ENCODE measurements at regions not wholly inside any gene's neighbourhood (a gene's known extent, or its start where the extent isn't known, plus 50 kb on each side); places are given as distances from the start of the nearest gene placed in this dataset.
"Not testable (repeated sequence)": the region's sequence is repeated elsewhere in the genome, so short reads cannot be mapped to it uniquely, and the experiment has no call there.

- DNase-seq, result no peak
These were observed 748.2 kb upstream of the SLITRK1 start for GRCh38 chr13:84630476-84630875.

DNA sequence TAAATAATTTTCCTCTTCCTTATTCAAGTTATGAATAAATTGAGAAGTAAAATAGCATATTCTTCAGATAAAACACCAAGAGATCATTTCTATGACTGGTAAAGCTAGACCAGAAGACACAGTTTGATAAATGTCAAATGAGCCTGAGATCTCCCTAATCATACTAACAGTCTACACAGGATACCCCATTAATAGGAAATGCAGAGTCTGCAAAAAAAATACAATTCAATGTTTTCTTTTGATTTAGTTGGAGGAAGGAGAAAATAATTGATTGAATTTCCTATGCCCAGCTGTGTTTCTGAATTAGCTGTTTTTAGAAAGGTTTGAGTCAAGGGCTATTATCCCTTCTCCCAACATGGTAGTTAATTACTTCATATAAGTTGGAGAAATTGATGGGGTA lies 734.6 kb upstream of the SLITRK1 start:
- no peak for DNase-seq

DNA sequence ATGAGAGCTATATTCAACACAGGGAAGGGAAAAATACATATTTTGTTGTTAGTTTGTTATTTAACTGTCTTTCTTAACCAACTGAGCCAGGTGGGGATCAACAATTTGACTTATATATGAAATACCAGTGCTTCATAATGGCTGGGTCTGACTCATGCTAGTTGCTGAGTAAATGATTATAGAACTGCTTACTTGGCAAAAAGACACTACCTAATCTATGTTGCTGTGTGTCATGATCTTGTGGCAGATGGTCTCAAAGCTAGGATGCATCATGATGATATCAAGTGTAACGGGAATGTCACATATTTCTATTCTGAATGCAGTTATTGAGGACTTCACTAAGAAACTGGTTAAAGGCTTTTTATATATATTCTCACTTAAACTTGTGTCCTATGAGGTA lies 727.4 kb upstream of the SLITRK1 start:
- DNase-seq, result peak; percentile 1

GRCh38 chr13:84607261-84608013 lies 725.2 kb upstream of the SLITRK1 start:
- DNase-seq, result peak; percentile 27

DNA sequence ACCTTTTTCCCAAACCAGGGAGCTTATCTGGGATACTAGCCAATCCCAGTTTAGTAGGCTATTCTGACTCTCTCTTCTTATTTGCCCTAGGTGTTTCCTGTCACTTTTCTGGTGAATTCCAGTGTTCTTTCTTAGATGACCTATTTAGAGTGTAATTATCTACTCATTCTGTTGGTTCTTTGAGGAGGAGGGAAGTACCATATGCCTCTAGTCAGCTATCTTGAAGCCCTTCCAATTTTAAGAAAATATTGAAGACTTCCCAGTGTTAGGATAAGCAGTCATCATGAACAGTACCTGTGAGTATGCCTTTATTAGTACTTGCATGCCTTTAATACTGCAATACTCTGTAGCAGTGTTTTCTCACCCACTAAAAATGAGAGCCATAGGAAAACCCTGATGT lies 724.3 kb upstream of the SLITRK1 start:
- no peak for DNase-seq

DNA sequence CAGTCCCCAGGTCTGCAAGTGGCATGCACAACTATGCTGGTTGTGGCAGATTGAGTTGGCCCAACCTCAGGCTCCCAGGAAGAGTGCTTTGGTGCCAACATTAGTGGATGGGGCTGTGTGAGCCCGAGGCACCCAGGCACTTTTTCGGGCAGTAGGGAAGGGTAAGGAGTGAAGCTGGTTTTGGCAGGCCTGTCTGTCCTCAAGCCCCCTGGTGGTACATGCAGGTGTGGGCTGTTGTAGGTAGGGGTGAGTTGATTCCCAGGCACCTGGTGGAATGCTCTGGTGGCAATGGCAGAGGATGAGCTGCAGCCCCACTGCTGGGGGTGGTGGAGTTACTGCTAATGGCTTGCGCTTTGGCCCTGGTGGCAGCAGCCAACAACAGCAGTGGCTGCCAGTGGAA lies 723.7 kb upstream of the SLITRK1 start:
- DNase-seq, result no peak

DNA sequence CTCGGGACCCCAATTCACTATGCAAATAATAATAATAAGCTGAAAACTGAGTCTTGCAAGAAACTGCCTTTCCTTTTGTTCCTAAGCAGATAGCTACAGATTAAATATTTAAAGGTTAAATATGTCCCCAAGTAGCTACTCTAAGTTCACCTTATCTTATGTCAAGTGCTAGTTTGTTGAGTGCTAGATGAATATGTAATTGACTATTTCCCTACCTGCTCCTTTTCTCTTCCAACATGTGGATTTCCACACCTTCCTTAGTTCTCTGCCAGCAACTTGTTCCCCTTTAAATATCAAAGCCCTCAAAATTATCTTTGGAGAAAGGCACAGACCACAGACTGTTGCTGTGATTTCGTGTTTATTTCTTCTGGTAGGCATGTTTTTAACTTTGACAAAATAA lies 709.2 kb upstream of the SLITRK1 start:
- no peak for DNase-seq

GRCh38 chr13:84590663-84591062 lies 708.4 kb upstream of the SLITRK1 start:
- DNase-seq, result no peak

GRCh38 chr13:84588023-84588422 lies 705.7 kb upstream of the SLITRK1 start:
- no peak for DNase-seq

- not testable (repeated sequence) for DNase-seq
These were observed 697.6 kb upstream of the SLITRK1 start for GRCh38 chr13:84579901-84580300.

GRCh38 chr13:84574851-84575250 lies 692.6 kb upstream of the SLITRK1 start:
- DNase-seq, result no peak

DNA sequence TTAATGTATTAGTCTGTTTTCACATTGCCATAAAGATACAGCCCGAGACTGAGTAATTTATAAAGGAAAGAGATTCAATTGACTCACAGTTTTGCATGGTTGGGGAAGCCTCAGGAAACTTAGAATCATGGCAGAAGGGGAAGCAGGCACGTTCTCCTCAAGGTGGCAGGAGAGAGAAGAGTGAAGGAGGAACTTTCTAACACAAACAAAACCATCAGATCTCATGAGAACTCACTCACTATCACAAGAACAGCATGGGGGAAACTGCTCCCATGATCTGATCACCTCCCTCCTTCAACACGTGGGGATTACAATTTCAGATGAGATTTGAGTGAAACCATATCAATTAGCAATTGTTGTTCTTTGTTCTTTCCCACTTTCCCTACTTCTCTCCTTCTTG lies 689.0 kb upstream of the SLITRK1 start:
- no peak for DNase-seq

- DNase-seq, result no peak
These were observed 688.6 kb upstream of the SLITRK1 start for GRCh38 chr13:84570831-84571230.

DNA sequence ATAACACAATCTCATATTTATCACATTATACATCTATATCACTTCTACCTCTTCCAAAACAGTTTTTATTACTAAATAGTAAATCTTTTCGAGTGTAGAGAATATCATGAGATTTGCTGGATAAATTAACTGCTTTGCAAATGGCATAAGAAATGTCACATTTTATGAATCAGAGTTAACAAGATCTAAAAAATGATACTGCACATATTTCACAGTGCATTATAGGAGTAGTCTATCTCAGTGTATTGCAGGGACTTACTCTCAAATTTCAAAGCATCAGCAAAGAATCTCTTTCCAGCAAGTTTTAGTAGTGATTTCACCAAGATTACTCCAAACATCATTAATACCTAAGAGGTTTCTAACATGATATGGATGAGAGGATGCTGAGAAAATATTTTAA lies 687.1 kb upstream of the SLITRK1 start:
- no peak for DNase-seq

DNA sequence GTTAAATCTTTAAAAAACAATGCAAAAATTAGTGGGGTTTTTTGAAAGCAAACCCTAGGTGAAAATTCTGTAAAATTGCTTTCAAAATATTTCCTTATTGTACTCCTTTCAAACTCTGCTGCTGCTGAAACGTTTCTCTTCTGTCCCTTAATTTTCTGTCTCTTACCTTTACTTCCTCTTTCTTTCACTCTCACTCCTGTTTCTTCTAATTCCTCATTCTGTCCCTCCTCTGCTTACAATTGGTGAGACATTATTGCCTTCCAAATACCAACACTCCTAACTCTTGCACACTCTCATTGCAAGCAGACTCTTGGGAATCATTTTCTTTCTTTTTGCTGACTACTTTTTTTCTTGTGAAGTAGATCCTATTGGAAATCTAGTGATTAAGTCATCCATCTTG lies 685.6 kb upstream of the SLITRK1 start:
- no peak for DNase-seq

GRCh38 chr13:84566780-84567179 lies 684.5 kb upstream of the SLITRK1 start:
- no peak for DNase-seq

GRCh38 chr13:84563611-84564010 lies 681.3 kb upstream of the SLITRK1 start:
- DNase-seq, result no peak

DNA sequence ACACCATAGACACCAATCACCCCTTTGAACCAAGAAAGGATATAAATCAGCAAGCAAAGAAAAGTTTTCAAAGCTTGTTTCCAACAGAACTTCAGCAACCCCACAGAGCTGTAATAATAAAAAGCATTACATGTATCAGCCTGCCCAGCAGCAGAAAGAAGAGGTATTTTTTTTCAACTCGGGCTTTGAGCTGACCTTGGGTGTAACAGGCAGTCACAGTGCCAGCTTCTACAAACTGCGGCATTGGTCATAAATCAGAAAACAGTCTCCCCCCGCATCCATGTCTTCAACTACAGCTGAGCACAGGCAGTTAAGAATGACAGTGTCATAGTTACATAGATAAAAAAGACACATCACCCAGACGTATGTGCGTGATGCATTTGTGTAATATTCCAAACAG lies 671.0 kb upstream of the SLITRK1 start:
- no peak for DNase-seq

GRCh38 chr13:84543962-84544361 lies 661.7 kb upstream of the SLITRK1 start:
- no peak for DNase-seq

GRCh38 chr13:84542348-84542747 lies 660.1 kb upstream of the SLITRK1 start:
- DNase-seq, result no peak

DNA sequence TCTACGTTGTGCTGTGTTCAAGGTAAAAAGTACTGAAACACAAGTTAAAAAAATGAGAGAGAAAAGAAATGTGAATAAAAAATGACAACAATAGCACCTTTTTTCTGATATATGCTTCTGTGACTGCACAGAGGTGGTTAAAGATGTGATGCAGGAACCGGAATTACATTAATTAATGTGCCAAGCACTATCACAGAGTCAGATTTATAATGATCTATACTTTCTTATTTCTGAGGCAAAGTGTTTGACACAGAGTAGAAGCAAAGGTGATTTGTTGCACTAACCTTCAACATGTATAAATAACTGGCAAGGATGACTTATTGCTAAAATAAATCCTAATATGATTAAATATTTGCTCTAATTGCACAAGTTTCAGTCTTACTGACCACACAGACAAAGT lies 654.6 kb upstream of the SLITRK1 start:
- DNase-seq, result no peak

DNA sequence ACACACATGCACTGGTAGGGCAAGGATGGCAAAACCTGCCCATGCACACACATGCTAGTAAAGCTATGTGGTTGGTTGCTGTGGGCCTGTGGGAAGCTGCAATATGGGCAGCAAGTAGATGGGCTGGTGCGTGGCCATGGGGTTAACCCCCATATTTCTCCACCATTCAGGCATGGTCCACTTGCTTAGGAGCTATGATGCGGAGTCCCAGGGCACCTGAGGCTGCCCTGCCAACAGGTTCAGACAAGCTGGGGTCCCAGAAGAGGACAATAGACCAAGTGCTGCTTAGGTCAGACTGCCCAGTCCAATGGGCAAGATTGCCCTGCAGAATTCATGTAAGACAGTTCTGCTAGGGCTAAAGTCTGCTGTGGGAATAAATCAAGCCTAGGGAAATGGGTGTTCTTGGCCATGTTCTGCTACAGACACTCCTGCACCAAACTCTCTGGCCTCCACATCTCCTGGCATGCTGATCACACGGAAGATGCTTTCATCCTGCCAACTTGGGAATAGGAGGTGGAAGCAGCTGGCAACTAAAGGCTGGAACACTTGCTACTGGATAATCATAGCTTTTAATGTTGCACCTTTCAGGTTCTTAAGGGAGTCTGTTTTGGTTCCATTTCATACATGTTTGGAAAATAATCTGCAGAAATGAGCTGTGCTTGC lies 646.3 kb upstream of the SLITRK1 start:
- no peak for DNase-seq

DNA sequence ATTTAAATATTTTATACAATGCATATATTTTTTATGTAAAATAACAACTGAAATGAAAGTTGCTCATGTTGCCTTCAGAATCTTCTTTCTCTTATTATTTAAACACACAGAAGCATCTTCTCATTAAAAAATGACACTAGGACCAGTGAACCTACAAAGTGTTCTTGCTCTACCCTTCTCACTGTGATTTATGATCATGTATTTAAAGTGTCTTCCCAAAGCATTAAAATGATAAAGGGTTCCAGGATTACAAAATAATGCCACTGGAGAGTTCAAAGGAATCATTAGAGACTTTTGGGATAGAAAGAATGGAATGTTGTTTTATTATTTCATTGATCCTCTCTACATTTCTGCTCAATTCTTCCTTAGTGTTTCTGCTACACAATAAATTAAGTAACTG lies 643.6 kb upstream of the SLITRK1 start:
- DNase-seq, result no peak

DNA sequence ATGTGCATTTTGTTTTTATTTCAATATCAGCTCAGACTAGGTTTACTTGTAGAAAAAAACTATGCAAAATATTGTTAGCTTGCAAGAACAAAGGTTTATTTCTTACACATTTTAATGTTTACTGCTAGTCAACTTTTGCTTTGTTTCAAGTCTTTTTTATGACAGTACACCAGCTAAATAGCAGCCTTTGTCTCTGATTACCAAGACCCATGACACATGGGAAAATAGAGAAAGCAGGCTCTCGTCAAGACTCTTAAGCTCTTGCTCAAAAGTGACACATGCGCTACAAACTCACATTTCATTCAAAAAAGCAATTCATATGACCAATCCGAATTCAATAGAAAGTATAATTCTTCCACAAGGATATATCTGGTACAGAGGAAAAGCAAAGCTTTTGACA lies 642.3 kb upstream of the SLITRK1 start:
- DNase-seq, result no peak

DNA sequence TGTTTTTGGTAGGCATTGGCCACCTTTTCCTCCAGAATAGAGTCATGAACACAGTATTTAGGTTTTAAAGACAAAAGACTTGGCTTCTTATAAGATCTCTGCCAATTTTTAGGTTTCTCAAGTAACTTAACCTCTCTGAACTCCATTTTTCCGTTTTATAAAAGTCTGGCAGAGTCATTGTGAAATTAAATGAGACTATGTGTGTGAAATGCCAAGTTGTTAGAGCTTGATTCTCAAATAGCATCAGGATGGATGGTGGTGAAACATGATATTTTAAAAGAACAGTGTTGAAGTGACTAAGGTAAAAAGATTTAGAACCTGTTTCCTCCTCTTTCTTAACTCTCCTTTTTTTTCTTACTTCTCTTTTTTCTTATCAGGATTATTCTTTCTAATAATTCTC lies 617.7 kb upstream of the SLITRK1 start:
- no peak for DNase-seq
